ENCODE measurements at regions not wholly inside any gene's neighbourhood (a gene's known extent, or its start where the extent isn't known, plus 50 kb on each side); places are given as distances from the start of the nearest gene placed in this dataset.

- no peaks in the 10 kb centered on the region for H3K27me3 ChIP-seq (ENCODE audit: control insufficient read depth, extremely low read depth, insufficient read depth, low read length)
- H3K9me3 ChIP-seq (ENCODE audit: control insufficient read depth, low read depth, low read length): no peaks in the 10 kb centered on the region
- no peak overlapping the region for H3K4me2 ChIP-seq (ENCODE audit: control insufficient read depth, extremely low read depth, insufficient read depth, low read depth, low read length)
- no peaks in the 10 kb centered on the region for H4K20me1 ChIP-seq (ENCODE audit: control insufficient read depth, extremely low read depth, insufficient read depth, low read length)
- no peak overlapping the region for H2AFZ ChIP-seq (ENCODE audit: control insufficient read depth, low read length)
- DNase-seq (ENCODE audit: low read depth, low spot score): no peak
- FAIRE-seq: no peak
- H3K9me1 ChIP-seq (ENCODE audit: control insufficient read depth, extremely low read depth, insufficient read depth, low read length): no peaks in the 10 kb centered on the region
- no peak overlapping the region for H3K27ac ChIP-seq (ENCODE audit: control insufficient read depth, insufficient read depth, low read length)
- no peaks in the 10 kb centered on the region for H3K36me3 ChIP-seq (ENCODE audit: control insufficient read depth in 2 of 2, extremely low read depth in 1 of 2, insufficient read depth in 2 of 2, low read length in 2 of 2)
- H3K79me2 ChIP-seq (ENCODE audit: control insufficient read depth, insufficient read depth, low read length): no peaks in the 10 kb centered on the region
- TF ChIP-seq EZH2 (IDR thresholded peaks at IDR 0.05; ENCODE audit: low read length) (no peak), CTCF (optimal IDR thresholded peaks at IDR 0.05 in 1 of 3, IDR thresholded peaks at IDR 0.05 in 1 of 3, conservative IDR thresholded peaks at IDR 0.05 in 1 of 3; ENCODE audit: extremely low read depth in 1 of 3, insufficient read depth in 2 of 3, low read length in 3 of 3) (no peak)
- no peak overlapping the region for H3K4me3 ChIP-seq (ENCODE audit: control insufficient read depth in 2 of 3, extremely low read depth in 1 of 3, insufficient read depth in 2 of 3, low read depth in 1 of 3, low read length in 3 of 3)
- H3K4me1 ChIP-seq (ENCODE audit: control insufficient read depth, extremely low read depth, insufficient read depth, low read length): no peaks in the 10 kb centered on the region
- H3K9ac ChIP-seq (ENCODE audit: control insufficient read depth, extremely low read depth, insufficient read depth, low read length): no peak overlapping the region
- dilution Hi-C loops (cut with MboI; ENCODE audit: extremely low pct_ligation_motif_present, low sequenced_read_pairs): no loop called here
These were observed 282.5 kb upstream of the CNTN3 start for GRCh38 chr3:74897006-74897405.

GRCh38 chr3:74891312-74891711 is 276.9 kb upstream of the CNTN3 start:
- dilution Hi-C loops (cut with MboI; ENCODE audit: extremely low pct_ligation_motif_present, low sequenced_read_pairs): no loop called here
- DNase-seq (ENCODE audit: low read depth, low spot score) (no peak), FAIRE-seq (no peak)
- H3K9me3 ChIP-seq (ENCODE audit: control insufficient read depth, low read depth, low read length): no peaks in the 10 kb centered on the region
- no peak overlapping the region for H3K9ac ChIP-seq (ENCODE audit: control insufficient read depth, extremely low read depth, insufficient read depth, low read length)
- H3K79me2 ChIP-seq (ENCODE audit: control insufficient read depth, insufficient read depth, low read length): no peaks in the 10 kb centered on the region
- H3K36me3 ChIP-seq (ENCODE audit: control insufficient read depth in 2 of 2, extremely low read depth in 1 of 2, insufficient read depth in 2 of 2, low read length in 2 of 2): no peaks in the 10 kb centered on the region
- H3K27ac ChIP-seq (ENCODE audit: control insufficient read depth, insufficient read depth, low read length): no peak overlapping the region
- H3K4me3 ChIP-seq (ENCODE audit: control insufficient read depth in 2 of 3, extremely low read depth in 1 of 3, insufficient read depth in 2 of 3, low read depth in 1 of 3, low read length in 3 of 3): no peak overlapping the region
- H2AFZ ChIP-seq (ENCODE audit: control insufficient read depth, low read length): no peak overlapping the region
- H3K4me2 ChIP-seq (ENCODE audit: control insufficient read depth, extremely low read depth, insufficient read depth, low read depth, low read length): no peak overlapping the region
- TF ChIP-seq CTCF (optimal IDR thresholded peaks at IDR 0.05 in 1 of 3, IDR thresholded peaks at IDR 0.05 in 1 of 3, conservative IDR thresholded peaks at IDR 0.05 in 1 of 3; ENCODE audit: extremely low read depth in 1 of 3, insufficient read depth in 2 of 3, low read length in 3 of 3): no peak
- TF ChIP-seq EZH2 (IDR thresholded peaks at IDR 0.05; ENCODE audit: low read length): no peak
- H3K27me3 ChIP-seq (ENCODE audit: control insufficient read depth, extremely low read depth, insufficient read depth, low read length): no peaks in the 10 kb centered on the region
- H3K4me1 ChIP-seq (ENCODE audit: control insufficient read depth, extremely low read depth, insufficient read depth, low read length): no peaks in the 10 kb centered on the region
- no peaks in the 10 kb centered on the region for H4K20me1 ChIP-seq (ENCODE audit: control insufficient read depth, extremely low read depth, insufficient read depth, low read length)
- no peaks in the 10 kb centered on the region for H3K9me1 ChIP-seq (ENCODE audit: control insufficient read depth, extremely low read depth, insufficient read depth, low read length)
